Naive thymus-derived CD4-positive, alpha-beta T cell (primary cell): ENCODE measurements at regions not wholly inside any gene's neighbourhood (a gene's known extent, or its start where the extent isn't known, plus 50 kb on each side); places are given as distances from the start of the nearest gene placed in this dataset.

Experiments
- ATAC-seq: fragments of 150-1000 bp; cut with Tn5 transposase; 2 replicates; pipeline ENCODE4 v1.10.0; 2021; ENCODE audit warnings: mild to moderate bottlenecking, moderate library complexity
- CTCF ChIA-PET: fragments of 350-600 bp; sonication (Branson Sonifier 250); formaldehyde crosslinking; loops from one replicate; lab custom pipeline; 2021; ENCODE audit warnings: antibody characterized with exemption; lab: Charles Lee
- POLR2A ChIA-PET: fragments of 350-600 bp; sonication (Branson Sonifier 250); formaldehyde crosslinking; loops from one replicate; lab custom pipeline; 2021; ENCODE audit warnings: antibody characterized with exemption, inconsistent platforms; lab: Charles Lee
- DNase-seq, 9 donors: peaks; one replicate each; pipeline versions ENCODE4 v3.0.0 to v3.0.0-alpha.2; 2020 to 2022; ENCODE audit warnings: mixed read lengths in 1 of 9
- H3K27ac ChIP-seq: one replicate; pipeline ENCODE4 v1.7.0; 2013; ENCODE audit warnings: mild to moderate bottlenecking, low read depth, low read length, moderate library complexity
- H3K27me3 ChIP-seq, 2 donors: one replicate each; pipeline ENCODE4 v1.7.0; 2013; ENCODE audit warnings: low read length in 2 of 2, mild to moderate bottlenecking in 2 of 2, moderate library complexity in 2 of 2; ENCODE audit not compliant: control insufficient read depth in 2 of 2, insufficient read depth in 2 of 2
- H3K36me3 ChIP-seq, 3 experiments: 1 replicate in 2 of 3; 2 replicates in 1 of 3; pipeline ENCODE4 v1.7.0; 2013; ENCODE audit warnings: low read length in 3 of 3, mild to moderate bottlenecking in 3 of 3, moderate library complexity in 1 of 3; ENCODE audit not compliant: insufficient read depth in 3 of 3, control insufficient read depth in 2 of 3
- H3K4me1 ChIP-seq, 2 donors: one replicate each; pipeline ENCODE4 v1.7.0; 2013; ENCODE audit warnings: low read length in 2 of 2, mild to moderate bottlenecking in 2 of 2, moderate library complexity in 1 of 2; ENCODE audit not compliant: control insufficient read depth in 2 of 2, insufficient read depth in 2 of 2
- H3K4me3 ChIP-seq: 2 replicates; pipeline ENCODE4 v1.7.0; 2013; ENCODE audit warnings: mild to moderate bottlenecking, low read length
- H3K9me3 ChIP-seq, 3 experiments: 1 replicate in 2 of 3; 2 replicates in 1 of 3; pipeline ENCODE4 v1.7.0; 2013; ENCODE audit warnings: low read length in 3 of 3; ENCODE audit not compliant: control insufficient read depth in 2 of 3
- H3K27ac Mint-ChIP-seq, 9 donors: one replicate each; pipeline ENCODE4 v1.8.0; 2020 to 2022; ENCODE audit warnings: mixed read lengths in 9 of 9, mild to moderate bottlenecking in 8 of 9, moderate library complexity in 5 of 9, inconsistent platforms in 2 of 9
- H3K27me3 Mint-ChIP-seq, 5 donors: one replicate each; pipeline ENCODE4 v1.8.0; 2021 to 2022; ENCODE audit warnings: mixed read lengths in 5 of 5, mild to moderate bottlenecking in 1 of 5
- H3K36me3 Mint-ChIP-seq, 5 donors: one replicate each; pipeline ENCODE4 v1.8.0; 2020 to 2022; ENCODE audit warnings: mixed read lengths in 5 of 5, mild to moderate bottlenecking in 3 of 5, inconsistent platforms in 1 of 5
- H3K4me1 Mint-ChIP-seq, 7 donors: one replicate each; pipeline ENCODE4 v1.8.0; 2020 to 2022; ENCODE audit warnings: mixed read lengths in 7 of 7, mild to moderate bottlenecking in 3 of 7, inconsistent platforms in 1 of 7
- H3K4me3 Mint-ChIP-seq, 10 donors: one replicate each; pipeline ENCODE4 v1.8.0; 2020 to 2022; ENCODE audit warnings: mild to moderate bottlenecking in 10 of 10, mixed read lengths in 10 of 10, moderate library complexity in 6 of 10, inconsistent platforms in 2 of 10
- H3K9me3 Mint-ChIP-seq, 11 donors: one replicate each; pipeline ENCODE4 v1.8.0; 2020 to 2022; ENCODE audit warnings: mixed read lengths in 11 of 11, mild to moderate bottlenecking in 4 of 11, inconsistent platforms in 1 of 11, moderate library complexity in 1 of 11
- intact Hi-C, 2 donors: fragments of 100-400 bp; cut with micrococcal nuclease; formaldehyde crosslinking; loops; one replicate each; pipeline ENCODE4 v1.15.1; 2023

- Histone ChIP-seq H3K4me1 (no peaks in the 10 kb centered on the region), H3K27me3 (no peaks in the 10 kb centered on the region), H3K36me3 (no peaks in the 10 kb centered on the region), H3K4me3 (no peak overlapping the region), H3K9me3 (no peaks in the 10 kb centered on the region), H3K27ac (no peak overlapping the region)
- ChIA-PET CTCF (no interaction called here), POLR2A (no interaction called here)
- H3K27me3 Mint-ChIP-seq = no peaks in the 10 kb centered on the region
- DNase-seq (no peak), ATAC-seq (no peak)
- no peak overlapping the region for H3K4me3 Mint-ChIP-seq
- no peaks in the 10 kb centered on the region for H3K4me1 Mint-ChIP-seq
- no peak overlapping the region for H3K27ac Mint-ChIP-seq
- intact Hi-C loops = no loop called here
- no peaks in the 10 kb centered on the region for H3K36me3 Mint-ChIP-seq
- peaks cover 0 to 33% (median 4%) of the 10 kb centered on the region in 11 donors for H3K9me3 Mint-ChIP-seq
Measured at GRCh38 chr11:25710975-25711374, 621.0 kb upstream of the ANO3 start.

GRCh38 chr11:25727944-25728343, 604.0 kb upstream of the ANO3 start:
- ChIA-PET POLR2A (no interaction called here), CTCF (no interaction called here)
- H3K4me3 Mint-ChIP-seq = no peak overlapping the region
- Histone ChIP-seq H3K4me3 (no peak overlapping the region), H3K4me1 (no peaks in the 10 kb centered on the region), H3K9me3 (no peaks in the 10 kb centered on the region), H3K36me3 (no peaks in the 10 kb centered on the region), H3K27me3 (no peaks in the 10 kb centered on the region), H3K27ac (no peak overlapping the region)
- no peaks in the 10 kb centered on the region for H3K27me3 Mint-ChIP-seq
- DNase-seq = no peak
- H3K9me3 Mint-ChIP-seq = peaks cover 4 to 49% (median 14%) of the 10 kb centered on the region in 11 donors
- H3K27ac Mint-ChIP-seq = no peak overlapping the region
- H3K36me3 Mint-ChIP-seq = no peaks in the 10 kb centered on the region
- ATAC-seq = no peak
- H3K4me1 Mint-ChIP-seq = no peaks in the 10 kb centered on the region
- intact Hi-C loops = no loop called here

GRCh38 chr11:25730230-25730629, 601.7 kb upstream of the ANO3 start:
- ChIA-PET CTCF (no interaction called here), POLR2A (no interaction called here)
- H3K9me3 Mint-ChIP-seq = peaks cover 0 to 39% (median 12%) of the 10 kb centered on the region in 11 donors
- Histone ChIP-seq H3K36me3 (no peaks in the 10 kb centered on the region), H3K4me3 (no peak overlapping the region), H3K27ac (no peak overlapping the region), H3K4me1 (no peaks in the 10 kb centered on the region), H3K9me3 (no peaks in the 10 kb centered on the region), H3K27me3 (no peaks in the 10 kb centered on the region)
- no peaks in the 10 kb centered on the region for H3K36me3 Mint-ChIP-seq
- intact Hi-C loops = no loop called here
- H3K27ac Mint-ChIP-seq = no peak overlapping the region
- DNase-seq = no peak
- H3K4me3 Mint-ChIP-seq = no peak overlapping the region
- no peak for ATAC-seq
- no peaks in the 10 kb centered on the region for H3K4me1 Mint-ChIP-seq
- no peaks in the 10 kb centered on the region for H3K27me3 Mint-ChIP-seq

GRCh38 chr11:25733777-25734176, 598.2 kb upstream of the ANO3 start:
- peaks cover 0 to 18% (median 7%) of the 10 kb centered on the region in 11 donors for H3K9me3 Mint-ChIP-seq
- POLR2A ChIA-PET = no interaction called here
- Histone ChIP-seq H3K27me3 (no peaks in the 10 kb centered on the region), H3K4me3 (no peak overlapping the region), H3K9me3 (no peaks in the 10 kb centered on the region), H3K27ac (no peak overlapping the region), H3K36me3 (no peaks in the 10 kb centered on the region), H3K4me1 (no peaks in the 10 kb centered on the region)
- no peaks in the 10 kb centered on the region for H3K4me1 Mint-ChIP-seq
- H3K4me3 Mint-ChIP-seq = no peak overlapping the region
- H3K36me3 Mint-ChIP-seq = no peaks in the 10 kb centered on the region
- no peaks in the 10 kb centered on the region for H3K27me3 Mint-ChIP-seq
- no peak overlapping the region for H3K27ac Mint-ChIP-seq
- CTCF ChIA-PET = no interaction called here
- DNase-seq (no peak), ATAC-seq (no peak)
- intact Hi-C loops = no loop called here

- no peak for ATAC-seq
- Mint-ChIP-seq H3K4me1 (no peaks in the 10 kb centered on the region), H3K27ac (no peak overlapping the region), H3K9me3 (peaks cover 3 to 24% (median 8%) of the 10 kb centered on the region in 11 donors), H3K27me3 (no peaks in the 10 kb centered on the region), H3K36me3 (no peaks in the 10 kb centered on the region), H3K4me3 (no peak overlapping the region)
- ChIA-PET CTCF (no interaction called here), POLR2A (no interaction called here)
- no peak overlapping the region for H3K27ac ChIP-seq
- no peak overlapping the region for H3K4me3 ChIP-seq
- intact Hi-C loops = no loop called here
- no peaks in the 10 kb centered on the region for H3K9me3 ChIP-seq
- H3K36me3 ChIP-seq = no peaks in the 10 kb centered on the region
- no peaks in the 10 kb centered on the region for H3K27me3 ChIP-seq
- H3K4me1 ChIP-seq = no peaks in the 10 kb centered on the region
- DNase-seq = no peak
Measured at GRCh38 chr11:25734591-25735211, 597.2 kb upstream of the ANO3 start.

GRCh38 chr11:25737071-25737675, 594.8 kb upstream of the ANO3 start:
- no peak overlapping the region for H3K4me3 Mint-ChIP-seq

GRCh38 chr11:25741886-25742285, 590.0 kb upstream of the ANO3 start:
- Mint-ChIP-seq H3K36me3 (no peaks in the 10 kb centered on the region), H3K4me1 (no peaks in the 10 kb centered on the region), H3K4me3 (no peak overlapping the region), H3K27ac (no peak overlapping the region), H3K9me3 (peaks cover 0 to 19% (median 9%) of the 10 kb centered on the region in 11 donors), H3K27me3 (no peaks in the 10 kb centered on the region)
- no peaks in the 10 kb centered on the region for H3K27me3 ChIP-seq
- H3K4me1 ChIP-seq = no peaks in the 10 kb centered on the region
- POLR2A ChIA-PET = no interaction called here
- ATAC-seq (no peak), DNase-seq (no peak)
- intact Hi-C loops = no loop called here
- H3K36me3 ChIP-seq = no peaks in the 10 kb centered on the region
- CTCF ChIA-PET = no interaction called here
- no peak overlapping the region for H3K4me3 ChIP-seq
- H3K9me3 ChIP-seq = no peaks in the 10 kb centered on the region
- H3K27ac ChIP-seq = no peak overlapping the region

More at GRCh38 chr11:25737071-25737675, 594.8 kb upstream of the ANO3 start:
- DNase-seq (no peak), ATAC-seq (no peak)
- Histone ChIP-seq H3K9me3 (no peaks in the 10 kb centered on the region), H3K27me3 (no peaks in the 10 kb centered on the region), H3K4me3 (no peak overlapping the region), H3K4me1 (no peaks in the 10 kb centered on the region), H3K27ac (no peak overlapping the region), H3K36me3 (no peaks in the 10 kb centered on the region)
- CTCF ChIA-PET = no interaction called here
- intact Hi-C loops = no loop called here
- H3K27me3 Mint-ChIP-seq = no peaks in the 10 kb centered on the region
- no peaks in the 10 kb centered on the region for H3K4me1 Mint-ChIP-seq
- POLR2A ChIA-PET = no interaction called here
- H3K36me3 Mint-ChIP-seq = no peaks in the 10 kb centered on the region
- H3K9me3 Mint-ChIP-seq = peaks cover 0 to 20% (median 10%) of the 10 kb centered on the region in 11 donors
- H3K27ac Mint-ChIP-seq = no peak overlapping the region
